Ammon's horn (tissue), 1 donor: ENCODE measurements at regions not wholly inside any gene's neighbourhood (a gene's known extent, or its start where the extent isn't known, plus 50 kb on each side); places are given as distances from the start of the nearest gene placed in this dataset.

Source experiments
- DNase-seq: peaks from one replicate; pipeline ENCODE4 v3.0.0-alpha.2; 2016; ENCODE audit warnings: low spot score

- no peak for DNase-seq
Observed at GRCh38 chr18:10225300-10225699, 229.1 kb upstream of the APCDD1 start.

- no peak for DNase-seq
Observed at GRCh38 chr18:10226971-10227370, 227.5 kb upstream of the APCDD1 start.

GRCh38 chr18:10228326-10228725 is 226.1 kb upstream of the APCDD1 start:
- DNase-seq, result no peak

GRCh38 chr18:10229458-10229857 is 225.0 kb upstream of the APCDD1 start:
- DNase-seq, result no peak

GRCh38 chr18:10230072-10230471 is 224.4 kb upstream of the APCDD1 start:
- no peak for DNase-seq

GRCh38 chr18:10231220-10231619 is 223.2 kb upstream of the APCDD1 start:
- no peak for DNase-seq

GRCh38 chr18:10232062-10232461 is 222.4 kb upstream of the APCDD1 start:
- peak; percentile 54 for DNase-seq

GRCh38 chr18:10233082-10233875 is 221.2 kb upstream of the APCDD1 start:
- DNase-seq, result no peak

GRCh38 chr18:10234281-10234680 is 220.2 kb upstream of the APCDD1 start:
- no peak for DNase-seq

- DNase-seq, result no peak
Observed at GRCh38 chr18:10234912-10235660, 219.3 kb upstream of the APCDD1 start.

- no peak for DNase-seq
Observed at GRCh38 chr18:10235661-10235952, 218.8 kb upstream of the APCDD1 start.

- no peak for DNase-seq
Observed at GRCh38 chr18:10239103-10239502, 215.3 kb upstream of the APCDD1 start.

- DNase-seq, result no peak
Observed at GRCh38 chr18:10239991-10240634, 214.3 kb upstream of the APCDD1 start.

- DNase-seq, result no peak
Observed at GRCh38 chr18:10240973-10241372, 213.5 kb upstream of the APCDD1 start.

- no peak for DNase-seq
Observed at GRCh38 chr18:10241579-10241978, 212.9 kb upstream of the APCDD1 start.

- peak; percentile 62 for DNase-seq
Observed at GRCh38 chr18:10242936-10243680, 211.3 kb upstream of the APCDD1 start.

- DNase-seq, result no peak
Observed at GRCh38 chr18:10244341-10244740, 210.1 kb upstream of the APCDD1 start.

GRCh38 chr18:10245031-10245845 is 209.2 kb upstream of the APCDD1 start:
- no peak for DNase-seq

GRCh38 chr18:10245846-10246175 is 208.6 kb upstream of the APCDD1 start:
- DNase-seq, result no peak

- peak; percentile 13 for DNase-seq
Observed at GRCh38 chr18:10247021-10247741, 207.3 kb upstream of the APCDD1 start.

- no peak for DNase-seq
Observed at GRCh38 chr18:10247742-10248082, 206.7 kb upstream of the APCDD1 start.
